ENCODE measurements at regions not wholly inside any gene's neighbourhood (a gene's known extent, or its start where the extent isn't known, plus 50 kb on each side); places are given as distances from the start of the nearest gene placed in this dataset.
"Not testable (repeated sequence)": the region's sequence is repeated elsewhere in the genome, so short reads cannot be mapped to it uniquely, and the experiment has no call there.

- Histone ChIP-seq H3K36me3 (ENCODE audit: insufficient read depth, low read length) (no peaks in the 10 kb centered on the region), H3K9me3 (ENCODE audit: control insufficient read depth, insufficient read depth, low read length) (no peaks in the 10 kb centered on the region), H3K9ac (ENCODE audit: low read depth, low read length) (no peak overlapping the region), H3K4me1 (ENCODE audit: insufficient read depth, low read length) (peaks cover 12% of the 10 kb centered on the region)
Measured at GRCh38 chr9:102642651-102643050, 352.5 kb upstream of the CYLC2 start.

DNA sequence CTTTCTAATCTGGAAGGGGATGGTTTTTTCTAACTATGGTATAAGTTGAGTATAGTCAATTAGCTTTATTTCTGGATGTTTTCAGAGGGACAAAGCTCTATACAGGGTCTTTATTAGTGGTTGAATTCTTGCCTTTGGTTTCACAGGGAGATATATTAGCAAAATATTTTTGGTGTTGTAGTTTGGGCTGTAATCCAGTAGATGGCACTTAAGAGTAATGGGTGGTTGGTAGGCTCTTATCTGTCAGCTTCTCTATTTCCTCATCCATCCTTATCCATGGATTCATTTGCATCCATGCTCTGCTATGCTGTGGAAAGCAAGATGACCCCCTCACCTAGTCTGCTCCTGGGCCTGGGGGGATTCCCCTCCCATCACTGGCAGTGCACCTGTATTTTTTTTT is 363.6 kb upstream of the CYLC2 start:
- peaks cover 5% of the 10 kb centered on the region; the same call in 1 of the 2 replicates for H3K9me3 ChIP-seq (ENCODE audit: control insufficient read depth, insufficient read depth, low read length)
- no peak overlapping the region for H3K9ac ChIP-seq (ENCODE audit: low read depth, low read length)
- no peaks in the 10 kb centered on the region for H3K36me3 ChIP-seq (ENCODE audit: insufficient read depth, low read length)
- no peaks in the 10 kb centered on the region for H3K4me1 ChIP-seq (ENCODE audit: insufficient read depth, low read length)

- Histone ChIP-seq H3K4me1 (ENCODE audit: insufficient read depth, low read length) (no peaks in the 10 kb centered on the region), H3K9me3 (ENCODE audit: control insufficient read depth, insufficient read depth, low read length) (no peaks in the 10 kb centered on the region), H3K36me3 (ENCODE audit: insufficient read depth, low read length) (no peaks in the 10 kb centered on the region), H3K9ac (ENCODE audit: low read depth, low read length) (no peak overlapping the region)
Measured at GRCh38 chr9:102609461-102609860, 385.7 kb upstream of the CYLC2 start.

DNA sequence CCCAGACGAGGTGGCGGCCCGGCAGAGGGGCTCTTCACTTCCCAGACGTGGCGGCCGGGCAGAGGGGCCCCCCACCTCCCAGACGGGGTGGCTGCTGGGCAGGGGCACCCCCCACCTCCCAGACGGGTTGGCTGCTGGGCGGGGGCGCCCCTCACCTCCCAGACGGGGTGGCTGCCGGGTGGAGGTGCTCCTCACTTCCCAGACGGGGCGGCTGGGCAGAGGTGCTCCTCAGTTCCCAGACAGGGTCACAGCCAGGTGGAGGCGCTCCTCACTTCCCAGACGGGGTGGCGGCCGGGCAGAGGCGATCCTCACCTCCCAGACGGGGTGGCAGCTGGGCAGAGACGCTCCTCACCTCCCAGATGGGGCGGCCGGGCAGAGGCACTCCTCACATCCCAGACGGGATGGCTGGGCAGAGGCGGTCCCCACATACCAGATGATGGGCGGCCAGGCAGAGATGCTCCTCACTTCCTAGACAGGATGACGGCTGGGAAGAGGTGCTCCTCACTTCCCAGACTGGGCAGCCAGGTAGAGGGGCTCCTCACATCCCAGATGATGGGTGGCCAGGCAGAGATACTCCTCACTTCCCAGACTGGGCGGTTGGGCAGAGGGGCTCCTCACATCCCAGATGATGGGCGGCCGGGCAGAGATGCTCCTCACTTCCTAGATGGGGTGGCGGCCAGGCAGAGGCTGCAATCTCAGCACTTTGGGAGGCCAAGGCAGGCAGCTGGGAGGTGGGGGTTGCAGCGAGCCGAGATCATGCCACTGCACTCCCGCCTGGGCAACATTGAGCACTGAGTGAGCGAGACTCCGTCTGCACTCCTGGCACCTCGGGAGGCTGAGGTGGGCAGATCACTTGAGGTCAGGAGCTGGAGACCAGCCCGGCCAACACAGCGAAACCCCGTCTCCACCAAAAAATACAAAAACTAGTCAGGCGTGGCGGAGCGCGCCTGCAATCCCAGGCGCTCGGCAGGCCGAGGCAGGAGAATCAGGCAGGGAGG is 391.6 kb upstream of the CYLC2 start:
- H3K9ac ChIP-seq (ENCODE audit: low read depth, low read length); H3K36me3 ChIP-seq (ENCODE audit: insufficient read depth, low read length); H3K4me1 ChIP-seq (ENCODE audit: insufficient read depth, low read length); H3K9me3 ChIP-seq (ENCODE audit: control insufficient read depth, insufficient read depth, low read length): not testable (repeated sequence)

DNA sequence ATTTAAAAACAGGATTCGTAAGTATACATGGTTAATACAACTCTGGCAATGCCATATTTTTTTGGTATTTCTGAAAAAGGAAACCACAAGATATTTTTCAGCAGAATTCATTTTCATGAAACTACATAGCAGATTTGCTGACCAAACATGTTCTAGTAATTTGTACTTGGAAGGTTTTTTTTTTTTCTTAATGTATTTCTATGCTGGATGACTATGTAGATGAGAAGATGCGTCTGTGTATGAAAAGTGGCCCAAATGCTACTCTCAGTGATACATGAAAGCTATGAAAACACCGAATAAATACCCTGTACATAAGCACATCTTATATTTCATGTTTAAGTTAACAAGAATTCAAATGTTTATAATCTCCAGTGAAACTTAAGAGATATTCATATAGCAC is 400.9 kb upstream of the CYLC2 start:
- no peak overlapping the region for H3K9ac ChIP-seq (ENCODE audit: low read depth, low read length)
- no peaks in the 10 kb centered on the region for H3K4me1 ChIP-seq (ENCODE audit: insufficient read depth, low read length)
- no peaks in the 10 kb centered on the region for H3K36me3 ChIP-seq (ENCODE audit: insufficient read depth, low read length)
- no peaks in the 10 kb centered on the region for H3K9me3 ChIP-seq (ENCODE audit: control insufficient read depth, insufficient read depth, low read length)

- Histone ChIP-seq H3K9me3 (ENCODE audit: control insufficient read depth, insufficient read depth, low read length) (no peaks in the 10 kb centered on the region), H3K36me3 (ENCODE audit: insufficient read depth, low read length) (no peaks in the 10 kb centered on the region), H3K9ac (ENCODE audit: low read depth, low read length) (no peak overlapping the region), H3K4me1 (ENCODE audit: insufficient read depth, low read length) (no peaks in the 10 kb centered on the region)
Measured at GRCh38 chr9:102587281-102587680, 407.9 kb upstream of the CYLC2 start.

DNA sequence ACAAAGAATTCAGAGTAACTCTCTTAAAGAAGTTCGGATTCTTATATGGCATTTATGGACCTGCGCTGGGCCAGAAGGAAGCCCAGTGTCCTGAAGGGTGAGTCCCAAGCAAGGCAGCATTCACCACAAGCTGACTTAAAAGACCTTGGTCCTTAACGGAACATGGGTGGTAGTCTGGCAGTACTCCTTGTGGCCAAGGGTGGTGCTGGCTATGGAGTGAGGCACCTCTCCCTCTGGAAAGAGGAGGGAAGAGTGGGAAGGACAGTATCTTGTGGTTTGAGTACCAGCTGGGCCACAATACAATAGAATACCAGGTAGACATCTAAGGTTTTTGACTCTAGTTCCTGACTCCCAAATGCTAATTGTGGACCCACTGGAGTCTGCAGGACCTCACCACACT is 425.7 kb upstream of the CYLC2 start:
- no peaks in the 10 kb centered on the region for H3K9me3 ChIP-seq (ENCODE audit: control insufficient read depth, insufficient read depth, low read length)
- H3K36me3 ChIP-seq (ENCODE audit: insufficient read depth, low read length): no peaks in the 10 kb centered on the region
- H3K9ac ChIP-seq (ENCODE audit: low read depth, low read length): no peak overlapping the region
- H3K4me1 ChIP-seq (ENCODE audit: insufficient read depth, low read length): no peaks in the 10 kb centered on the region

DNA sequence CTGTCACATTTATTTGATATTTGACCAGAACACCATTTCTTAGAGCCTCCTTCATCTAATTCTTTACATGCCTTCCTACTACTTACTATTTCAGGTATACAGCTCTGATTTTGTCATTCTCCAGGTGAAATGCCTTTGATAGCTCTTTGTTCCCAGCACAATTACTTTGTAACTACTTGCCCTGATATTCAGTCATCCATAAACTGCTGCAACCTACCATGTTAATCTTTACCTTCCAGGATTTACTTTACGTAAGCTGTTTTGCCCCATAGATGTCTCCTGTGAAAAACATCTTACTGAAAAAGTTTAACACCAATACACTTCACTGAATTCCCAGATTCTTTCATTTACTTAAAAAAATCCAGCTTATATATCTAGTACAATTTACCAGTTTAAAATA is 443.8 kb upstream of the CYLC2 start:
- H3K36me3 ChIP-seq (ENCODE audit: insufficient read depth, low read length): no peaks in the 10 kb centered on the region
- no peak overlapping the region for H3K9ac ChIP-seq (ENCODE audit: low read depth, low read length)
- H3K9me3 ChIP-seq (ENCODE audit: control insufficient read depth, insufficient read depth, low read length): peaks cover 9% of the 10 kb centered on the region; the same call in 1 of the 2 replicates
- no peaks in the 10 kb centered on the region for H3K4me1 ChIP-seq (ENCODE audit: insufficient read depth, low read length)

- peaks cover 9% of the 10 kb centered on the region; the same call in 1 of the 2 replicates for H3K9me3 ChIP-seq (ENCODE audit: control insufficient read depth, insufficient read depth, low read length)
Measured at GRCh38 chr9:102550886-102551285, 444.2 kb upstream of the CYLC2 start.

DNA sequence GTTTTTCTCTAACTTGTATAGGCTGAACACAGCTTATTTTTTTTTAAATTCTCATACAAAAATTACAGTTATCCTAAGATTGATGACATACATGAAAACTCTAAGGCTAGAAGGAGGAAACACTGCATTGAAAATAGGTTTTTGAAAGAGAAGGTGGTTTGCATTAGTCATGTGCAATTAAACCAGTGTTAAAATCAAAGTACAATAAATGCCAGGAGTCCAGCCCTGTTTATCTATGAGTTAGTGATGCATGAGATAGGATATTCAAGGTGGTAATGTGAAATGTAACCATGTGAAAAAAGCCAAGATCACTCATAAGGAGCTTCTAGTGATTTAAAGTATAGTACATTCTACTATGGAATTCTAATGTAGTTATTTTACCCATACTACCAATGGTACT is 444.9 kb upstream of the CYLC2 start:
- no peaks in the 10 kb centered on the region for H3K36me3 ChIP-seq (ENCODE audit: insufficient read depth, low read length)
- no peak overlapping the region for H3K9ac ChIP-seq (ENCODE audit: low read depth, low read length)
- H3K9me3 ChIP-seq (ENCODE audit: control insufficient read depth, insufficient read depth, low read length): peaks cover 9% of the 10 kb centered on the region; the same call in 1 of the 2 replicates
- H3K4me1 ChIP-seq (ENCODE audit: insufficient read depth, low read length): no peaks in the 10 kb centered on the region

More at GRCh38 chr9:102550886-102551285, 444.2 kb upstream of the CYLC2 start:
- H3K36me3 ChIP-seq (ENCODE audit: insufficient read depth, low read length): no peaks in the 10 kb centered on the region
- H3K9ac ChIP-seq (ENCODE audit: low read depth, low read length): no peak overlapping the region
- H3K4me1 ChIP-seq (ENCODE audit: insufficient read depth, low read length): no peaks in the 10 kb centered on the region

DNA sequence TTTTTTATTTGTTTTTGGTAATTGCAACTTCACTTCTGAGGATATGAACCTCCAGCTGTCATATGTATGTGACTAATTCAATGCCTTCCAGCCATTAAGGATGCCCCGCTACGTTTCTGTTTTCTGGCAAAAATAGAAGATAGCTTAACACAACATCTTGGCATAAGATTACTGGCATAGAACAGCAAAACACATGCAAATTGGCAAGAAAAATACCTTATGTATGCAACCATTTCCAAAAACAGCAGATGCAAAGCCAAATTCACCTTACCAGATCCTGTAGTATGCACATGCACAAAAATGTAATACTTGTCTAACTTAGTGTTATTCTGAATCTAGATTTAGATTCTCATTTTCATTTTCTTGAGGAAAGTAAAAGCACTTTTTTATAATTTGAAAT is 461.1 kb upstream of the CYLC2 start:
- no peak overlapping the region for H3K9ac ChIP-seq (ENCODE audit: low read depth, low read length)
- no peaks in the 10 kb centered on the region for H3K4me1 ChIP-seq (ENCODE audit: insufficient read depth, low read length)
- H3K36me3 ChIP-seq (ENCODE audit: insufficient read depth, low read length): no peaks in the 10 kb centered on the region
- H3K9me3 ChIP-seq (ENCODE audit: control insufficient read depth, insufficient read depth, low read length): no peaks in the 10 kb centered on the region

- Histone ChIP-seq H3K36me3 (ENCODE audit: insufficient read depth, low read length) (no peaks in the 10 kb centered on the region), H3K4me1 (ENCODE audit: insufficient read depth, low read length) (no peaks in the 10 kb centered on the region), H3K9ac (ENCODE audit: low read depth, low read length) (no peak overlapping the region), H3K9me3 (ENCODE audit: control insufficient read depth, insufficient read depth, low read length) (no peaks in the 10 kb centered on the region)
Measured at GRCh38 chr9:102521097-102521755, 473.9 kb upstream of the CYLC2 start.

GRCh38 chr9:102519423-102519822 is 475.7 kb upstream of the CYLC2 start:
- Histone ChIP-seq H3K9ac (ENCODE audit: low read depth, low read length) (no peak overlapping the region), H3K9me3 (ENCODE audit: control insufficient read depth, insufficient read depth, low read length) (no peaks in the 10 kb centered on the region), H3K4me1 (ENCODE audit: insufficient read depth, low read length) (no peaks in the 10 kb centered on the region), H3K36me3 (ENCODE audit: insufficient read depth, low read length) (no peaks in the 10 kb centered on the region)

GRCh38 chr9:102518324-102518723 is 476.8 kb upstream of the CYLC2 start:
- Histone ChIP-seq H3K9me3 (ENCODE audit: control insufficient read depth, insufficient read depth, low read length) (no peaks in the 10 kb centered on the region), H3K9ac (ENCODE audit: low read depth, low read length) (no peak overlapping the region), H3K36me3 (ENCODE audit: insufficient read depth, low read length) (no peaks in the 10 kb centered on the region), H3K4me1 (ENCODE audit: insufficient read depth, low read length) (no peaks in the 10 kb centered on the region)

DNA sequence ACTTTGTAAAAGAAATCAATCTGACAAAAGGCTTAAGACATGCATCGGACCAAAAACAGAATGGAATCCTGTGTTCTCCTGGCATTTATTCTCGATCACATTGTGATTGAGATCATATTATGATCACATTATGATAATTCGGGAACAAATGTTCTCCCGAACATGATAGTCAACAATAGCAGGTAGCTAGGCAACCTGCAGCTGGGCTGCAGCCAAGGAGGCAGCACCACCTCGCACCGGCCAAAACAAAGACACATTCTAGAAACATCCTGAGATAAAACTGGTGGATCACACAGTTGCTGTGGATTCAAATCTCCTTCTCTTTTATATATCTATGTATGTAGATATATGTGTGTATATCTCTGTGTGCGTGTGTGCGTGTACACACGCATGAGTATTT is 480.6 kb upstream of the CYLC2 start:
- no peaks in the 10 kb centered on the region for H3K4me1 ChIP-seq (ENCODE audit: insufficient read depth, low read length)
- no peaks in the 10 kb centered on the region for H3K36me3 ChIP-seq (ENCODE audit: insufficient read depth, low read length)
- no peak overlapping the region for H3K9ac ChIP-seq (ENCODE audit: low read depth, low read length)
- no peaks in the 10 kb centered on the region for H3K9me3 ChIP-seq (ENCODE audit: control insufficient read depth, insufficient read depth, low read length)

Data from ES-I3 (cell line).